ENCODE measurements at regions not wholly inside any gene's neighbourhood (a gene's known extent, or its start where the extent isn't known, plus 50 kb on each side); places are given as distances from the start of the nearest gene placed in this dataset.

DNA sequence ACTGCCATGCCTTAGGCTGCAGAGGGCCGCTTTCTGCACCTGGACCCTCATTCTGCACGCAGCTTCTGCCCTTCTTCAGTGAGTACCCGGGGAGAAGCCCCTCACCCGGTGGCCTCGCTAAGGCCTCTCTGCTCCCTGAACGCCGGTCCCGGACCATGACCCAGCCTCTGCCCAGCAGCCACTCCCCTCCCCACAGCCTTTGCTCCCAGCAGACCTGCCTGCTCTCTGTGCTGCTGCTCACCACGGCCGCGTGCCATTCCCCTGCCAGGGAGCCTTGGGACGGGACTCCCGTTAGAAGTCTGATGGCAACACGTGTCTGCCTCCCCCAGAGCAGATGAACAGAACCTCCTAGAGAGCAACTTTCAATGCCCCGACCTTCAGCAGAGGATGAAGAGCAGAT lies 282.8 kb downstream of the NDUFA10 start:
- TF ChIP-seq, protein P1, sequence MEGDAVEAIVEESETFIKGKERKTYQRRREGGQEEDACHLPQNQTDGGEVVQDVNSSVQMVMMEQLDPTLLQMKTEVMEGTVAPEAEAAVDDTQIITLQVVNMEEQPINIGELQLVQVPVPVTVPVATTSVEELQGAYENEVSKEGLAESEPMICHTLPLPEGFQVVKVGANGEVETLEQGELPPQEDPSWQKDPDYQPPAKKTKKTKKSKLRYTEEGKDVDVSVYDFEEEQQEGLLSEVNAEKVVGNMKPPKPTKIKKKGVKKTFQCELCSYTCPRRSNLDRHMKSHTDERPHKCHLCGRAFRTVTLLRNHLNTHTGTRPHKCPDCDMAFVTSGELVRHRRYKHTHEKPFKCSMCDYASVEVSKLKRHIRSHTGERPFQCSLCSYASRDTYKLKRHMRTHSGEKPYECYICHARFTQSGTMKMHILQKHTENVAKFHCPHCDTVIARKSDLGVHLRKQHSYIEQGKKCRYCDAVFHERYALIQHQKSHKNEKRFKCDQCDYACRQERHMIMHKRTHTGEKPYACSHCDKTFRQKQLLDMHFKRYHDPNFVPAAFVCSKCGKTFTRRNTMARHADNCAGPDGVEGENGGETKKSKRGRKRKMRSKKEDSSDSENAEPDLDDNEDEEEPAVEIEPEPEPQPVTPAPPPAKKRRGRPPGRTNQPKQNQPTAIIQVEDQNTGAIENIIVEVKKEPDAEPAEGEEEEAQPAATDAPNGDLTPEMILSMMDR (IDR thresholded peaks at IDR 0.05) = no peak
- no peak for TF ChIP-seq POLR2A (IDR thresholded peaks at IDR 0.05)
